ENCODE measurements at regions not wholly inside any gene's neighbourhood (a gene's known extent, or its start where the extent isn't known, plus 50 kb on each side); places are given as distances from the start of the nearest gene placed in this dataset.

GRCh38 chrX:16307950-16308349 lies 140.7 kb downstream of the MAGEB17 start:
- no peaks in the 10 kb centered on the region for H3K36me3 ChIP-seq (ENCODE audit: insufficient read depth, low read length)
- no peaks in the 10 kb centered on the region for H3K9me3 ChIP-seq (ENCODE audit: low read length)
- H3K4me3 ChIP-seq (ENCODE audit: low read length) = no peak overlapping the region
- no peak overlapping the region for H3K27ac ChIP-seq (ENCODE audit: low read depth, low read length)
- Mint-ChIP-seq H3K4me1 (no peaks in the 10 kb centered on the region), H3K27me3 (peaks cover 0 to 14% of the 10 kb centered on the region in 2 donors), H3K9me3 (no peaks in the 10 kb centered on the region), H3K4me3 (no peak overlapping the region), H3K36me3 (no peaks in the 10 kb centered on the region), H3K27ac (no peak overlapping the region)
- no peak for DNase-seq
- CTCF ChIA-PET = no interaction called here
- POLR2A ChIA-PET = no interaction called here
- H3K27me3 ChIP-seq (ENCODE audit: insufficient read depth, low read length, poor library complexity, severe bottlenecking) = no peaks in the 10 kb centered on the region
- no peaks in the 10 kb centered on the region for H3K4me1 ChIP-seq (ENCODE audit: insufficient read depth, low read length)

- Mint-ChIP-seq H3K4me1 (no peaks in the 10 kb centered on the region), H3K4me3 (no peak overlapping the region), H3K27me3 (peaks cover 1 to 14% of the 10 kb centered on the region in 2 donors), H3K9me3 (no peaks in the 10 kb centered on the region), H3K27ac (no peak overlapping the region), H3K36me3 (no peaks in the 10 kb centered on the region)
- no peak overlapping the region for H3K4me3 ChIP-seq (ENCODE audit: low read length)
- H3K27me3 ChIP-seq (ENCODE audit: insufficient read depth, low read length, poor library complexity, severe bottlenecking) = no peaks in the 10 kb centered on the region
- H3K27ac ChIP-seq (ENCODE audit: low read depth, low read length) = no peak overlapping the region
- no peaks in the 10 kb centered on the region for H3K4me1 ChIP-seq (ENCODE audit: insufficient read depth, low read length)
- H3K36me3 ChIP-seq (ENCODE audit: insufficient read depth, low read length) = no peaks in the 10 kb centered on the region
- ChIA-PET POLR2A (no interaction called here), CTCF (no interaction called here)
- no peaks in the 10 kb centered on the region for H3K9me3 ChIP-seq (ENCODE audit: low read length)
- no peak for DNase-seq
These were observed 141.5 kb downstream of the MAGEB17 start for GRCh38 chrX:16308773-16309172.

- Mint-ChIP-seq H3K4me1 (no peaks in the 10 kb centered on the region), H3K4me3 (no peak overlapping the region), H3K36me3 (no peaks in the 10 kb centered on the region), H3K9me3 (no peaks in the 10 kb centered on the region), H3K27me3 (peaks cover 5 to 14% of the 10 kb centered on the region in 2 donors), H3K27ac (no peak overlapping the region)
- H3K27ac ChIP-seq (ENCODE audit: low read depth, low read length) = no peak overlapping the region
- CTCF ChIA-PET = no interaction called here
- POLR2A ChIA-PET = no interaction called here
- H3K27me3 ChIP-seq (ENCODE audit: insufficient read depth, low read length, poor library complexity, severe bottlenecking) = no peaks in the 10 kb centered on the region
- DNase-seq = no peak
- no peaks in the 10 kb centered on the region for H3K9me3 ChIP-seq (ENCODE audit: low read length)
- H3K4me1 ChIP-seq (ENCODE audit: insufficient read depth, low read length) = no peaks in the 10 kb centered on the region
- H3K36me3 ChIP-seq (ENCODE audit: insufficient read depth, low read length) = no peaks in the 10 kb centered on the region
- no peak overlapping the region for H3K4me3 ChIP-seq (ENCODE audit: low read length)
These were observed 143.0 kb downstream of the MAGEB17 start for GRCh38 chrX:16310326-16310725.

- H3K4me3 ChIP-seq (ENCODE audit: low read length) = no peak overlapping the region
- DNase-seq = no peak
- H3K9me3 ChIP-seq (ENCODE audit: low read length) = no peaks in the 10 kb centered on the region
- Mint-ChIP-seq H3K36me3 (no peaks in the 10 kb centered on the region), H3K4me3 (no peak overlapping the region), H3K9me3 (no peaks in the 10 kb centered on the region), H3K27ac (no peak overlapping the region), H3K27me3 (peaks cover 6 to 14% of the 10 kb centered on the region in 2 donors), H3K4me1 (no peaks in the 10 kb centered on the region)
- no peaks in the 10 kb centered on the region for H3K36me3 ChIP-seq (ENCODE audit: insufficient read depth, low read length)
- no peak overlapping the region for H3K27ac ChIP-seq (ENCODE audit: low read depth, low read length)
- H3K27me3 ChIP-seq (ENCODE audit: insufficient read depth, low read length, poor library complexity, severe bottlenecking) = no peaks in the 10 kb centered on the region
- ChIA-PET POLR2A (no interaction called here), CTCF (no interaction called here)
- H3K4me1 ChIP-seq (ENCODE audit: insufficient read depth, low read length) = no peaks in the 10 kb centered on the region
These were observed 144.4 kb downstream of the MAGEB17 start for GRCh38 chrX:16311671-16312070.

- Mint-ChIP-seq H3K27ac (no peak overlapping the region), H3K27me3 (peaks cover 6 to 14% of the 10 kb centered on the region in 2 donors), H3K4me3 (no peak overlapping the region), H3K36me3 (no peaks in the 10 kb centered on the region), H3K9me3 (no peaks in the 10 kb centered on the region), H3K4me1 (no peaks in the 10 kb centered on the region)
- H3K27me3 ChIP-seq (ENCODE audit: insufficient read depth, low read length, poor library complexity, severe bottlenecking) = no peaks in the 10 kb centered on the region
- ChIA-PET POLR2A (no interaction called here), CTCF (no interaction called here)
- no peak overlapping the region for H3K27ac ChIP-seq (ENCODE audit: low read depth, low read length)
- H3K4me1 ChIP-seq (ENCODE audit: insufficient read depth, low read length) = no peaks in the 10 kb centered on the region
- H3K36me3 ChIP-seq (ENCODE audit: insufficient read depth, low read length) = no peaks in the 10 kb centered on the region
- H3K4me3 ChIP-seq (ENCODE audit: low read length) = no peak overlapping the region
- no peak for DNase-seq
- H3K9me3 ChIP-seq (ENCODE audit: low read length) = no peaks in the 10 kb centered on the region
These were observed 145.7 kb downstream of the MAGEB17 start for GRCh38 chrX:16312761-16313623.

- no peak for DNase-seq
- no peaks in the 10 kb centered on the region for H3K36me3 ChIP-seq (ENCODE audit: insufficient read depth, low read length)
- ChIA-PET CTCF (no interaction called here), POLR2A (interaction anchor here (0.7 kb wide), 1 partner anchor 33 kb away, joined by 3 read pairs; no protein-coding TSS in a partner anchor)
- no peaks in the 10 kb centered on the region for H3K9me3 ChIP-seq (ENCODE audit: low read length)
- Mint-ChIP-seq H3K27ac (no peak overlapping the region), H3K4me1 (no peaks in the 10 kb centered on the region), H3K36me3 (no peaks in the 10 kb centered on the region), H3K4me3 (no peak overlapping the region), H3K27me3 (peaks cover 4 to 9% of the 10 kb centered on the region in 2 donors), H3K9me3 (peaks cover 0 to 4% (median 0%) of the 10 kb centered on the region in 5 donors)
- no peak overlapping the region for H3K27ac ChIP-seq (ENCODE audit: low read depth, low read length)
- no peak overlapping the region for H3K4me3 ChIP-seq (ENCODE audit: low read length)
- H3K4me1 ChIP-seq (ENCODE audit: insufficient read depth, low read length) = no peaks in the 10 kb centered on the region
- H3K27me3 ChIP-seq (ENCODE audit: insufficient read depth, low read length, poor library complexity, severe bottlenecking) = no peaks in the 10 kb centered on the region
These were observed 149.1 kb downstream of the MAGEB17 start for GRCh38 chrX:16316331-16316730.

GRCh38 chrX:16319929-16320328 lies 152.6 kb downstream of the MAGEB17 start:
- ChIA-PET CTCF (no interaction called here), POLR2A (no interaction called here)
- H3K9me3 ChIP-seq (ENCODE audit: low read length) = no peaks in the 10 kb centered on the region
- no peaks in the 10 kb centered on the region for H3K36me3 ChIP-seq (ENCODE audit: insufficient read depth, low read length)
- H3K4me3 ChIP-seq (ENCODE audit: low read length) = no peak overlapping the region
- no peak overlapping the region for H3K27ac ChIP-seq (ENCODE audit: low read depth, low read length)
- H3K4me1 ChIP-seq (ENCODE audit: insufficient read depth, low read length) = no peaks in the 10 kb centered on the region
- peaks cover 0 to 7% of the 10 kb centered on the region in 2 donors for H3K27me3 Mint-ChIP-seq
- H3K27ac Mint-ChIP-seq = no peak overlapping the region
- H3K36me3 Mint-ChIP-seq = no peaks in the 10 kb centered on the region
- H3K9me3 Mint-ChIP-seq = peaks cover 0 to 4% (median 0%) of the 10 kb centered on the region in 5 donors
- no peak overlapping the region for H3K4me3 Mint-ChIP-seq
- DNase-seq = no peak
- H3K27me3 ChIP-seq (ENCODE audit: insufficient read depth, low read length, poor library complexity, severe bottlenecking) = no peaks in the 10 kb centered on the region
- no peaks in the 10 kb centered on the region for H3K4me1 Mint-ChIP-seq

GRCh38 chrX:16320765-16321355 lies 153.6 kb downstream of the MAGEB17 start:
- no peak for DNase-seq
- Histone ChIP-seq H3K9me3 (ENCODE audit: low read length) (no peaks in the 10 kb centered on the region), H3K4me3 (ENCODE audit: low read length) (no peak overlapping the region), H3K4me1 (ENCODE audit: insufficient read depth, low read length) (no peaks in the 10 kb centered on the region), H3K27ac (ENCODE audit: low read depth, low read length) (no peak overlapping the region), H3K27me3 (ENCODE audit: insufficient read depth, low read length, poor library complexity, severe bottlenecking) (no peaks in the 10 kb centered on the region), H3K36me3 (ENCODE audit: insufficient read depth, low read length) (no peaks in the 10 kb centered on the region)
- Mint-ChIP-seq H3K27ac (no peak overlapping the region), H3K36me3 (no peaks in the 10 kb centered on the region), H3K4me3 (no peak overlapping the region), H3K4me1 (no peaks in the 10 kb centered on the region), H3K9me3 (peaks cover 0 to 4% (median 0%) of the 10 kb centered on the region in 5 donors), H3K27me3 (peaks cover 0 to 5% of the 10 kb centered on the region in 2 donors)
- POLR2A ChIA-PET = no interaction called here
- CTCF ChIA-PET = no interaction called here

Measured in CD8-positive, alpha-beta memory T cell (primary cell).